Forelimb muscle (tissue), 1 donor: ENCODE measurements at regions not wholly inside any gene's neighbourhood (a gene's known extent, or its start where the extent isn't known, plus 50 kb on each side); places are given as distances from the start of the nearest gene placed in this dataset.

ENCODE experiments used
- DNase-seq: peaks from one replicate; pipeline ENCODE4 v3.0.0-alpha.2; 2013; ENCODE audit warnings: low read depth

- DNase-seq = no peak
Measured at GRCh38 chr6:81818901-81819361, 66.5 kb upstream of the TENT5A start.

GRCh38 chr6:81816380-81816779, 63.9 kb upstream of the TENT5A start:
- no peak for DNase-seq

- no peak for DNase-seq
Measured at GRCh38 chr6:81814370-81815076, 62.0 kb upstream of the TENT5A start.

- DNase-seq = no peak
Measured at GRCh38 chr6:81813305-81813704, 60.8 kb upstream of the TENT5A start.

GRCh38 chr6:81812401-81812800, 59.9 kb upstream of the TENT5A start:
- DNase-seq = no peak

DNA sequence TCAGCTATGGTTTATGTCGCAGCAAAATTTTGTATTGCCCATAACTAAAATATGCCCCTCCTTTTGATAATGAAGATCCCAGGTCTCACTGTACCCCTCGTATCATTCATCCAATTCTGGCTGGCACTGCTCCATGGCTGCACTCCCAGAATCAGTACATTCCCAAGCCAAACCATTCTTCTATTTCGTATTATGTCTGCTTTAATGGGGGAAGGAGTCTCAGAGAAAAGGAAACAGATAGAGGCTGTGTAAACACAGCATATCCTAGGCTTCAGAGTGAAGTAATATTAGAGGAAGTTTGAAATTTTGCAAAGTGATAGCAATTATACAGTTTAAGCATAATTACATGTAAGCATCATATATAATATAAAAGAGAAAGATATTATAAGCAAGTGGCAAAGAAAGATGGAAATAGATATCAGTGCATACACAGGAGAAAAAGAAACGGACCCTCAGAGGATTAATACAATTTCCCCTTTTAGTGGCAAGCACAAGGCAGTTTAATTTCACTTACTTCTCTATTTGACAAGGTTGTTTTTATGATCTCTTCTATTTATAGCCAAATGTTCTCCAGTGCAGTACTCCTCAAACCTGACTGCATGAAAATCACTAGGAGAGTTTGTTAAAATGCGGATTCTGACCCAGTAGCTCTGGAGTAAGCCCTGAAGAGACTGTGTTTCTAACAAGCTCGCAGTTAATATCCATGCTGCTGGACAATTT, 56.5 kb upstream of the TENT5A start:
- DNase-seq = no peak

DNA sequence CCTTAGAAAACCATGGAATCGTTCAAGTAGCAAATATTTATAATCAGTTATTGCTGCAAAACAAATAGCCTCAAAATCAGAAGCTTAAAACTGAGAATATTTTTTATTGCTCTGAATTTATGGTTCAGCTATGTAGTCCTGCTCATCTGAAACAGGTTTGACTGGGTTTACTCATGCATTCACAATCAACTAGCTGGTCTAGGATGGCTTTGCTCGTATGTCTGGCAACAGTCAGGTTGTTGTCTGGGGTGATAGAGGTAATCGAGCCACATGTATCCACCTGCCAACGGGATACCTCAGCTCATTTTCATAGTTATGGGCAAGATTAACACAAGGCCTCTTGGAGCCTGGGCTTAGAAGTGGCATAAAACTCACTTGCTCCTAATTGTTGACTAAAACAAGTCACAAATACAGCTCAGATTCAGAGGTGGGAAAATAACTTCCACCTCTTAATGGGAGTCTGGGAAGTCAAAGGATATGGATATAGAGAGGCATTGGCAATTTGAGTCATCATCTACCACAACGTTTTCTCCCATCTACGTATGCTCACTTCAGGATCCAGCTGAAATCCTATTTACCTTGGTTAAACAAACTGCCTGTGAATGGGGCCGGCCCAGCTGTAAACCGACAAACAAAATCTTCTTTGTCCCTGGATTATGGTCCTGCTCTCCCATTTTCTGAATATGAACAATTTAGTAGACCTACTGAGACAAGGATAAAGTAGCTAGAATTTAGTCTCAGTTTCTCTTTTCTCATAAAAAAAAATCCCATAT, 54.5 kb upstream of the TENT5A start:
- no peak for DNase-seq

DNA sequence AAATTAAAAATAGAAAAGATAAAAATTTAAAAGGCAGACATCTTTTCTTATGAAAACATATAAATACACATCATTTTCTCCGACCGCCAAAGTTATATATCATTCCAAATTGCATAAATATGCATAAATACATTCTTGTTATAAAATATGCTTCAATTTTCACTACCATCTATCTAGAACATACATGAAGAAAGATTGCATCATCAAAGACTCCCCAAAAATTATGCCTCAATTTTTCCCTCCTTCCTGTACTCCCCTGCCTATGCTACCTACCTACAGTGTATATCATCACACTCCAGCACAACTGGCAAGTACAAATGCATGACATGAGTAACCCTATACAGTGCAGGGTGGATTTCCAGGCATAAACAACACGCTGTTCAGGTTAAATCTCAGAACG, 49.9 kb upstream of the TENT5A start:
- DNase-seq = no peak
